HG02852 (cell line): ENCODE measurements at regions not wholly inside any gene's neighbourhood (a gene's known extent, or its start where the extent isn't known, plus 50 kb on each side); places are given as distances from the start of the nearest gene placed in this dataset.

ENCODE experiments used
- ATAC-seq: cut with Tn5 transposase; IDR thresholded peaks from one replicate; pipeline ENCODE4 v1.9.1; 2021; ENCODE audit warnings: mild to moderate bottlenecking, moderate library complexity; ENCODE audit not compliant: unreplicated experiment

DNA sequence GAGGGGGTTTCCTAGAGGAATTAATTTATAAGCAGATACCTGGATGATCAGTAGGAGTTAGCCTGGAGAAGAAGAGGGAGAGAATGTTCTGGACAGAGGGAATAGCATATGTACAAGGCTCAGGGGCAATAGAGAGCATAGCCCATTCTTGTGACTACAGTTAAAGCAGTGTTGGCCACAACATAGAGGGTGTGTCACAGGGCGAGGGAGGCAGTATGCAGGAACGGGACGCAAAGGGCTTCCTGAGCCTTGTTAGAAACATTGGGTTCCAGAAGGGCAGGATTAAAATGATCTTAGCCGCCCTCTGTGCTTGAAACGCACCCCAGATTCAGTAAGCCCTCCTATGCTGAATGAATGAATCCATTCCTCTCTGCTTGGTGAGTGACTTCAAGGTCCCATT is 142.2 kb upstream of the PWP1 start:
- ATAC-seq = no peak

DNA sequence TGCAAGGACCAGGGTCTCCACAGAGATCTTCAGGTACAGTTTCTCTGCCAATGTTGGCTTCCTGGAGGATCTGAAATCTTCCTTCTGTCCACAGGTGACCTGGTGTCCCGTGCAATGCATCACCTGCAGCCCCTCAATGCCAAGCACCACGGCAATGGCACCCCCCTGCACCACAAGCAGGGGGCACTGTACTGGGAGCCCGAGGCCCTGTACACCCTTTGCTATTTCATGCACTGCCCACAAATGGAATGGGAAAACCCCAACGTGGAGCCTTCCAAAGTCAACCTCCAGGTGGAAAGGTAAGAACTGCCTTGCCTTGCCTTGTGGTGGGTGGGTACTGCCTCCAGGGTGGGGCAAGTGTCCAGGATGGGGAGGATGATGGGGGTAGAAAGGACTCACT is 141.8 kb upstream of the PWP1 start:
- ATAC-seq = no peak

DNA sequence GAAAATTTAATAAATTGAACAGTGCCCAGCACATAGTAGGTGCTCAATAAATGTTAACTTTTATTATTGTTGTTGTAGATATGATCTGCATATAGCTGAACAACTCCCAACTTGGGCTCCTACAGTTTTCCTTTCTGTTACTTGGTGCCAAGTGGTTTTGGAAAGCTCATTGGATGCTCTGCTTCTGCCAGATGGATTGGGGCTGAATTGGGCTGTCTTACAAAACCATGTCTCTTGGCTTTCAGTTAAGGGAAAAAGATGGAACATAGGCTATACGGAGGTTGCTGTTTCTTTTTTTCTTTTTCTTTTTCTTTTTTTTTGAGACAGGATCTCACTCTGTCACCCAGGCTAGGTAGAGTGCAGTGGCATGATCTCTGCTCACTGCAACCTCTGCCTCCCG is 140.7 kb upstream of the PWP1 start:
- no peak for ATAC-seq

DNA sequence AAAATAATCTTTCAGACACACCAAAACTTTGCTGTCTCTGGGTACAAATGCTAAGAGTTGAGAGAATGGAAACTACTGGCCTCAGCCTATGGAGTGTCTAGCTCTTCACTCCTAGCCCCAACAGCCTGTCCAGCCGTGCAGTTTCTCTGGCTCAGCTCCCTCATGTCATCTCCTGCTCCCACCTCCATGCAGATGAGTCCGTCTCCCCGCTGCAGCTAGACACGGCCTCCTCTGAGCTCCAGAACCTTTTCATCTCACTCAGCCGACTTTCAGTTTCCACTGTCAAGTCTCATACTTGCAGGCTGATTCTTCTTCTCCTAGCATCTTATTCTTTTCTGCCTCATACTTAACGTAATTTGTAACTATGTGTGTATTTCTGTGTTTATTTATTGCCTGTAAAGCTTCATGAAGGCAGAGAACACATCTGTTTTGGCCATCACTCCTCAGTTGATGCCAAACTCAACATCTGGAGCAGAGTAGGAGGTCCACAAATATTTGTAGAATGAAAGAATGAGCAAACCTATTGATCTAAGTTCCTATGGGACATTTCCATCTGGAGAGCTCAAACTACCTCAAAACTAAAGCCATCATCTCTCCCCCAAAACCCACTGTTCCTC is 139.8 kb upstream of the PWP1 start:
- no peak for ATAC-seq

DNA sequence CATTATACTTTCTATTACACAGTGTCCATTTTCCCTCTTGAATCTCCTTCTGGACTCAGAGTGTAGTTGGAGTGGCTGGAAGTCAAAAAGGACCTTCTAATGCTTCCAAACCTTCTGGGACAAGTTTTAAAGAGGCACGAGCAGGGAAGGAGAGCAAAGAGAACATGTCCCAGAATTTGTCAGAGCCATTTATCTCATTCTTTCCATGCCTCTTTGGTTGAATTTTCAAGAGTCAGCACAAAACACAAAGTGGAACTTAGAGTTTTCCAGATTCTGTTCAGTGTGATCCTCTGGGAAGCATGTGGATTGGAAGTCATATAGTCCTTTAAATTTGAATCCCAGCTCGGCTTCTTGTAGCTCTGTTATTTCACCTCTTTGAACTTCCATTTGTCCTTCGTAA is 138.2 kb upstream of the PWP1 start:
- no peak for ATAC-seq

DNA sequence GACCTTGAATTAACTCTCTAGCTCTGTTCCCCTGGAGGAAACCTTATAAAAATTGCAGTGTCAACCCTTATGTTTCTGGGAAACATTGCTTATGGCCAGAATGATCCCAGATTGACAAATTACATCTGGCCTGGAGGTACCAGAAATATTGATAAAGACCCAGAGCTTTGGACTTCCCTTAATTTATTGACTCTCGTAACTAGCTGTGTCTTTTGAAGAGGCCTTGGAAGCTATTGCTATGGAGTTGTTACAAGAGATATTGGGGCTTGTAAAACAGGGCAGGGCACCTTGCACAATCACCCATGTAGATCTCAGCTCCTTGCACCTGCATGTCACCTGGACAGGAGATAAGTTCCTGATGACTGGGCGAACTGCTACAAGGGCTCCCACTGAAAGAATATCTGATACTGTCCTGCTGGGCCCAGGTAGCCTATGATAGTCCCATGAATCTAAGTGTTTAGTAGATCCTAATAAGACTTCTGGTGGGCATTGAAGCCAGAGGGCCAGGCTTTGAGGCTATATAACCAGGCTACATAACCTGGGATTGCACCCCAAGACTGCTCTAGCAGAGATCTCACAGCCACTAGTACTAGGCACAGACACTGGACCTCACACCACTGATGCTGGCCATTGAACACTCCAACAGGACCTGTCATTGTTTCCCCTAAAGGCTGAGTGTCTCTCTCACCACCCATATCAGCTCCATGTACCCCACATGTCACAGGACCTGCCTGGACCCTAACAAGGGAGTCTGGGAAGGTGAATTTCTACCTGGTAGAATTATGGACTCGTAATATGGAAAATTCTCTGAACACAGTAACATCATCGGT is 135.7 kb upstream of the PWP1 start:
- ATAC-seq = no peak

DNA sequence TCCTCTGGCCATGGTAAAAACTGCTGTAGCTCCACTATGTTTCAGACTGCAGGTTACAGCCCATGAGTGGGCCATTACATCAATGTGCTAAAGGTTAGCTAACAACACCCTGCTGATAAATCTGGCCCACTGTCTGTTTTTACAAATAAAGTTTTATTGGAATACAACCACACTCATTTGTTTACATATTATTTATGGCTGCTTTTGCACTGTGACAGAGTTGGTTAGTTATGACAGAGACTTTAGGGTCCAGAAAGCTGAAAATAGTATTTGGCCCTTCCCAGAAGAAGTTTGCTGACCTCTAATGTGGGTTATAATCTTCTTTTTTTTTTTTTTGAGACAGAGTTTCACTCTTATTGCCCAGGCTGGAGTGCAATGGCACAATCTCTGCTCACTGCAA is 134.2 kb upstream of the PWP1 start:
- ATAC-seq = no peak

DNA sequence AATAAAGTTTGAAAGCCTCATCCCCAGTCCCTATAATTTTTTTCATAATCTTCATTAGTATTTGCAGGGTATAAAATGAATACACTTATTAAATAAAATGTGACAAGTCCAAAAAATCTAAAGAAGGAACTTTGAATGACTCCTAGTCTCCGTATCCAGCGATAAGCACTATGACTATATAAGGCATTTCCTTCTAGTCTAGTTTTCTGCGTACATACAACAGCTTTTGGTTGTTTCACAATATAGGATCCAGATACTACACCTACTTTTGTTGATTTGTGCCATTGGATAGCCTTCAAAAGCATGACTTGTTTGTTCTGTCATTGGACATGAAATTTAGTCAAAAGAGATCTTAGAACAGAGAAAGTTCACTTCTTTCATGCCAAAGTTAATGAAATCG is 133.3 kb upstream of the PWP1 start:
- ATAC-seq = no peak

DNA sequence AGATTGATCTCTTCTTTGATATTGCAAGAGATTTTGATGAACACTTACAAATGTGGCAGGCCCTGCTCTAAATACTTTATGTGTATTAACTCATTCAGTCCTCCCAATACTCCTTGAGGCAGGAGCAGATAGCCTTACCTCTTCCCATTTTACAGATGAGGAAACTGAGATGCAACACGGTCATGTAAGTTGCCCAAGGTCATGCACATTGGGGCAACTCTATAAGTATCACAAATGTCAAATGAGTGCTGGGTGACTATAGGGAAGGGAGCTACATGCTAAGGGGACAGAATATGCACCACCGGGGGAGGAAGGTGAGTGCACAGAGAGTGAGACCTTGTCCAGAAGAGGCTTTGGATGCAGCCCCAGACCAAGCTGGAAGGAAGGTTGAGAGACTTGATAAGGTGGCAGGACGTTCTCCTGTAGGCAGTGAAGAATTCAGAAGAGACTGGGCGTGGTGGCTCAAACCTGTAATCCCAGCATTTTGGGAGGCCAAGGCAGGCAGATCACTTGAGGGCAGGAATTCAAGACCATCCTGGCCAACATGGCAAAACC is 132.3 kb upstream of the PWP1 start:
- no peak for ATAC-seq

DNA sequence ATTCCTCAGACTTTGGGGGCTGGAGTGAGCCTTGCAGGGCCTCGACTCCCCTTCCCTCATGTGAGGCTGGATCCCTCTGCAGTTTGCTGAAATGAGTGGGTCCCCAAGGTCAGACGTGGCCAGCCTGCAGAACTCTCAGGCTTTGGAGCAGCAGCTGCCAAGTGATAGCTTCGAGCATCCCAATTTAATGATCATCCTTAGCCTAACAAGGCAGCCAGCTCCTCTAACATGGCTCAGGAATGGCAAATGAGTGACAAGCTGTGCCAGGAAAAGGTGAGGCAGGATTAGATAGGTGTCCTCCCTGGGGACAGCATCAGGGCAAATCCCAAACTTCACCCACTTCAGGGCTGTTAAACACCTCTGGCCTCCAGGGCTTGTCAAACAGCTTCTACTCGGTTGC is 130.7 kb upstream of the PWP1 start:
- no peak for ATAC-seq

DNA sequence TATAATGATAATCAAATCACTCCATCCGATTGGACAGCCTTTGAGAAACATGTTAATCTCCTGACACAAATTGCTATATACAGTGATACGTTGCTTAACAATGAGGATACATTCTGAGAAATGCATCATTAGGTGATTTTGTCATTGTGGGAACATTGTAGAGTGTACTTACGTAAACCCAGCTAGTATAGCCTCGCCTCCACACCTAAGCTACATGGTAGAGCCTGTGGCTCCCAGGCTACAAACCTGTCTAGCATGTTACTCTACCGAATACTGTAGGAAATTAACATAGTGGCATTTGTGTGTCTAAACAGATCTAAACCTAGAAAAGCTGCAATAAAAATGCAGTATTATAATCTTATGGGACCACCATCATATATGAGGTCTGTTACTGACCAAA is 128.6 kb upstream of the PWP1 start:
- no peak for ATAC-seq

DNA sequence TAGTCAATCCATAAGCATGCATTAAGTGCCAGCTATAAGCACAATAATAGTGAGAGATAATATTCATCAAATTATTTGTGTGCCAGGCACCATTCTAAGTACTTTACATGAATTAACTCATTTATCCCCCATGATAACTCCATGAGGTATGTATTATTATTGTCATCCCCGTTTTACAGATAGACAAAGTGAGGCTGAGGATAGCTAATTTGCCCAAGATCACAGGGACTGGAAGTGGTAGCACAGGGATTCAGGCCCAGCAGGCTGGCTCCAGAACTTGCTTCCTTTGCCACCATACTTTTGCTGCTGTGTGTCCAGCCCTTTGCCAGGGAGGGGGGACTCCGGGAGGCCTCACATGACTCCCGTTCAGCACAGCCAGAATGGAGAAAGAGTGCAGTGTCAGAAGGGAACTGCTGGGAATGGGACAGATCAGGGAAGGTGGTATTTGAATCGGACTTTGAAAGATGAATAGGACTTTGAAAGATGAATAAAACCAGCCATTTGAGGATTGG is 128.0 kb upstream of the PWP1 start:
- no peak for ATAC-seq

DNA sequence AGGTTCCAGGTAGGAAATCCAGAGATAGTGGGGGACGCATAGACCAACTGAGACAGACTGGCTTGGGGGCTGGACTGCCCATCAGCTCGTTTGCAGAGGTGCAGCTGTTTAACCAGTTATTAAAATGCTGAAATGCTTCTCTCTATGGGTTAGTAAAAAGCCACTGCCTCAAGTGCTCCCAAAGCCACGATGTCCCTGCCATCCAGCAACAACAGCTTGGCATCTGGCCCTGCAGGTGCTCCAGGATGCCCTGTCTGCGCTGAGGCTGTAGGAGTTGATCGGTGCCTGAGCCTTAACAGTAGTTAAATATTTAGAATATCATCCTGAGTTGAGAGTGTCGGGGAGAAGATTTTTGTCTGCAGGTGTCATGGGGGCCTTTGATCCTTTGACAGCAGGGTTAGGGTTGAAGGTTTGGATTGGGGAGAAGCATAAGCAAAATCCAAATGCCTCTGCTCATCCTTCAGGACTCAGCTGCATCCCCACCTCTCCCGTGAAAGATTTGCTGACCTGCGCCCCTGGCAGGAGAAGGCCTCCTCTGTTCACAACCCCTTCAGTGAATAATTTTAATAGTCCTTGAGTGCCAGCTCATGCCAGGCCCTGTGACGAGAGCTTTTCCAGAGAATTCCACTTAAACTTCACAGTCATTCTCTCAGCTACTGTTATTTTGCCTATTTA is 127.3 kb upstream of the PWP1 start:
- no peak for ATAC-seq

DNA sequence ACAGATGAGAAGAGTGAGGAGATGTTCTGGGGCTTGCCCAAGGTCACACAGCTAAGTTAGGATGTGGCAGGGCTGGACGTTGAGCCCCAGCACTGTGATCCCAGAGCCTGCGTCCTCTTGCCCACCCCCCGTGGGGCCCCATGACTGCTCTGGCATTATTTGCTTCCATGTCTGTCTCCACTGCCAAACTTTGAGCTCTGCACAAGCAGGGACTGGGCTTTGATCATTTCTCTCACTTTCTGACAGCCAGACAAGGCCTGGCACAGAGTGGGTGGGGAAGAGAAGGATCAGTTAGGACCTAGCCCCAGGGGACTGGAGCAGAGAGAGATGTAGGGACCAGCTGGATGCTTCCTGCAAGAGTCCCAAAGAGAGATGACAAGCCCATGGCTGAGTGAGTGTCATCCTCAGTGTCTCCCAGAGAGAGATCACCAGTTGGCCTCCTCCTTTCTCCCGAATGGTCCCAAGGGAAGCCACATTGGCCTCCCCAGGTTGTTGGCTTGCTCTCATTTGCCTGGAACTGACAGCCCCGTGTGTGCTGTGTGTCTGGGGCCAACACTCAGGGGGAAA is 126.7 kb upstream of the PWP1 start:
- ATAC-seq = no peak

DNA sequence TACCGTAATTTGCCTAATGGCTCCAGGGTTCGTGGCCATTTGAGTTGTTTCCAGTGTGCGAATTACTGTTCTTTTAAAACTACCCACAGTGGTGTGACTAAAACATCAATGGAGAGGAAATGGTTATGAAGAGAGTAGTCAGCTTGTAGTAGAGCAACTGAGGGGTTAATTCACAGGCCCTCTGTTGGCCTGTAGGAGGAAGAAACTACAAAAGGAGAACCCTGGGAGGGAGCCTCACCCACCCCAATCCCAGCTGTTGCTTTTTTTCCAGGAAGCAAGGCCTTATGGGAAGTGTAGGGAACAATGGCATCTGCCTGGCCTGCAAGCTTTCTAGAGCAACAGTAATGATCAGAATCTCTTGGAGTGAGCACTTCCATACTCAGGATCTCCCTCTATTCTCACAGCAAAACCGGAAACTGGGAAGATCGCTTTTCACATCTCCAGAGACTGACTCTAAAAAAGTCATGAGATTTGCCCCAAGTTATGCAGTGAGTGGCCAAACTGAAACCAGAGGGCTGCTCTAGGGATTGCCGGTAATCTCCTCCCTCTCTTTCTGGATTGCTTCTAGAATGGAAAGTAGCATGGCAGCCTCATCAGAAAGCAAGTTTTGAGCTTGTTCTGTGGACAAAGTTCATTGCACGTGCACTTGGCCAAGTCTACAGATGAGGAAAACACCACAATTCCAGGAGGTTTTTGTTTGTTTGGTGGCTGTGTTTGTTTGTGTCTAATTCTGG is 125.3 kb upstream of the PWP1 start:
- no peak for ATAC-seq

DNA sequence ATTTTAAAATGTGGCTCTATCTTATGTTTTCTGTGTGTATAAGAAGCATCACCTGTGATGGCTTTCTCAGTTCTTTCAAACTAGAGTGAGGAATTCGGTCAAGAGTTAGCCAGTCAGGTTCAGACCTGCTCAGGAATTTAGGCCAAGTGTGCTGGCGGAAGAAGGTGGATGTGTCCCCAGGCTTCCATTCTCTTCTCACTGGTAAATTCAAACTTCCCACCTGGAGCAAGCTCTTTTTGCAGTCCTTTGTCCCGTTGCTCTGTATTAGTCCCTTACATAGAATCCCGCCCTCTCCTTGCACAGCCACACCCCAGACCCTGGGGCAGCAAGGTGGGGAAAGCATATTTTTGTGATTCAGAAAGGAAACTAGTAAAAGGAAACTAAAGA is 124.7 kb upstream of the PWP1 start:
- no peak for ATAC-seq

DNA sequence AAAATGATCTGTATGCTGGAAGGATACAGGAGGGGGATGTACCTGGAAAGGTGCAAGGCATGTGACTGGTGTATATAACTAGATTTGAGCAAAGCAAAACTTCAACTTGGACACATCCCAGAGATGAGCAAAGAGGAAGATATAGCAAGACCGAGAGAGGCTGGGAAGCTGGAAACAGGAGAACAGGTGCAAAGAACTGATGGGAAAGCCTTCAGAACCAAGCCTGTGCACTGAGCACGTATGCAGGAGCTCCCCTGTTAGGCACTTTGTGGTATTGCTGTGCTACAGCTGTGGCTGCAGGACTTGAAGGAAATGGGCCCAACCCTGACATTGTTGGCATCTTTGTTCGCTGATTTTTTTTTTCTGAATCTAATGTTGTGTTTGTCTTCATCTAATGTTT is 120.7 kb upstream of the PWP1 start:
- ATAC-seq = no peak

DNA sequence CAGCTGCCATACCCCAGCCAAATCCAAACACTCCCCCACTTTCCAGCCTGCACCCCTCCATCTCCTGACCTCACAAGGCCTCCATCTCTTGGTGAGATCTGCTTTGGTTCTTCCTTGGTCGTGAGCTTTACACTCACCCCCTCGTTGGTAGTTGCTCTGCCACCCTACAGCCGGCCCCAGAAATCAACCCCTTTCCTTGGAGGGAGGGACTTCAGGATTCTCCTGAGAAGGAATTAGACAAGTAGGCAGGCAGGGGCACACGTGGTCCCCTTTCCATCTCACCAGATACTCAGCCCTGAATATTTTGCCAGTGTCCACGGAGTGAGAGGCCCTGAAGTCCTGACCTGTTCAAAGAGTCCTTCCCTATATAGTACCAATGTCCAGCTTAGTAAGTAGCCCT is 120.0 kb upstream of the PWP1 start:
- no peak for ATAC-seq

DNA sequence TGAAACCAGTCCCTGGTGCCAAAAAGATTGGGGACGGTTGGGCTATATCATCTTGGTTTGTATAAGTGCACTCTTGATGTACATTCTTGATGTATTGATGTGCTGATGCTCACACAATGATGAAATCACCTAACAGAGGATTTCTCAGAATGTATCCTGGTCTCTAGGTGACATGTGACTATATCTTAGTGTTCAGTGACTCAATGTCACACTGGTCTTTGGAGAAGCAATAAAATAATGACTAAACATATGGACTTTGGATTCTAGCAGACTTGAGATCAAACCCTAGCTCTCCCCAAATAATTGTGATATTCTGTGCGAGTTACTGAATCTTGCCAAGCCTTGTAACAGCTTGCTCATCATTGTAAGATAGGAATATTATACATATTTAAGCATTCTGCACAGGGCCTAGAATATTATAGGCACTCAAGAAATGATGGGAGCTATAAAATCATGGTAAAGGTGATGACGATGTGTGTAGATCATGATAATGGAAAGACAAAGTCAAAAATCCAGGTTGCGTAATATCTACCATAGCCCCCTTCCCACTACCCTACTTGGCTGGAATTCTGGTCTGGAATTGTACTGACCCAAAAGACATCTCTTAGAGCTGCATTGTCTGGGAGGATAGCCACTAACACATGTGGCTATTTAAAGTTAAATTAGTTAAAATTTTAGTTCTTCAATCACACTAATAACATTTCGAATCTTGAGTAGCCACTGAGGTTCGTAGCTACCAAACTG is 117.6 kb upstream of the PWP1 start:
- no peak for ATAC-seq

DNA sequence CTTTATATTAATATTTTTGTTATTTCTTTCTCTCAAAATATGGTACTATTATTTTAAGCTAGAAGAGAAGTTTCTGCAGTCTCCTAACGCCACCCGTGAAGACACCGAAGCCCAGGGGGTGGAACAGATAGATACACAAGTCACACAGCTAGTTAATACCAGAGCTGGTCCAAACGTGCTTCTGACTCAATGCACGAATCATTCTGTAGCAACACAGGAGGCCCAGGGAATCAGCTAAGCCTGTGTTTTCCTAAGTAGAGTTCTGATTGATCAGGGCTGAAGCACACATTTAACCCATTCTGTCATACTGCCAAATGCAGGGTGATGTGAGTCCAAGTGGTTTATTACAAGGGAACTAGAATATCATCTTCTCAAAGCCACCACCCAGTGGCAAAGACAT is 116.9 kb upstream of the PWP1 start:
- no peak for ATAC-seq
